ENCODE measurements at regions not wholly inside any gene's neighbourhood (a gene's known extent, or its start where the extent isn't known, plus 50 kb on each side); places are given as distances from the start of the nearest gene placed in this dataset.
"Not testable (repeated sequence)": the region's sequence is repeated elsewhere in the genome, so short reads cannot be mapped to it uniquely, and the experiment has no call there.

DNA sequence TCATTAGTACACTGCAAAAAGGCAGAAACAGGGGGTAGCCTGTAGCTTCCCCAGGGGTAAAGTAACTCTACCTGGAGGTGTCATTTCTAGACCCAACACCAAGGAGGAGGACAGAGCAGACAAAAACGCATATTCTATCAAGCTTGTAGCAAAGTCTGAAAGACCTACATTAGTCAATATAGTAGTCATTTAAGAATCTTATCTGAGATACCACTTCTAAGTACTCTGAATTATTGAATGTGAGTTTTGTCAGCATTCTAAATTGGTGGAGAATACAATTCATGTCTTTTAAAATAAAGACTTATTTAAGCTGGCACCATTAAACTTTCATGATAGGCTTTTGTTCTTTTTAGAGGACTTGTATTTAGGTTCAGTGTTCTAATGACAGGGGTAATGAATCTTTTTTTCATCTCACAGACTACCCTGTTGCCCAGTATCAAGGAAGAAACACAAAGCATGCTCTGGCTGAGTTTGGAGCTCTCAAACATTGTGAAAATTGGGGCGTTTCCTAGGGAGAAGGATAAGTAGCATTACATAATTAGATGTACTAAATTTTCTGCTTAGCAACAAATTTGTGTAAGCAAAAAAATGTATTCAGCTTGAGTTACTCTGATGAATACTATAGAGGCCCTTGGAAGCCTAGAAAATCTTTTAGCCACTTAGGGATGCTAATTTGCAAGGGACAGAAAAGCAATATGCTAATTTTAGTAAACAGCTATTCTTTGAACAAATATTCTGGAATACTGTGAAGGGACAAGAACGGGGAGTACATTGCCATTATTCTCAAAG, 255.4 kb upstream of the HSF2 start:
- no peak for FAIRE-seq

DNA sequence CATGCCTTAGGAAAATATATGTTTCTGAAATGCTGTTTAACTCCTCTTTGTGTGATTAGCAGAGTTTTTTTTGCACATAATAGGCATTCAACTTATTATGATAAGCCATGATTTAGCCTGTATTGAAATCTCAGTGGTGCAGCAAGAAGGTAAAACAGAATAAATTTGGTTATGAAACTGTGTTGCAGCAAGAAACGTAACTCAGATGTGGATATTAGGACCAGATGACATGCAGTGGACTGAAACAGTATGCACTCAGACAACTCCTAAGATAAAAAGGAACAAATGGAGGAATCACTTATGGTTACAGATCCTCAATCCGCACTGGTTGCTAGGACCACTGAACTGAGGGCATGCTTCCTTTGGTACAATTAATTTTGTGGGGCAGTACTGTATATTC, 254.2 kb upstream of the HSF2 start:
- FAIRE-seq: no peak

DNA sequence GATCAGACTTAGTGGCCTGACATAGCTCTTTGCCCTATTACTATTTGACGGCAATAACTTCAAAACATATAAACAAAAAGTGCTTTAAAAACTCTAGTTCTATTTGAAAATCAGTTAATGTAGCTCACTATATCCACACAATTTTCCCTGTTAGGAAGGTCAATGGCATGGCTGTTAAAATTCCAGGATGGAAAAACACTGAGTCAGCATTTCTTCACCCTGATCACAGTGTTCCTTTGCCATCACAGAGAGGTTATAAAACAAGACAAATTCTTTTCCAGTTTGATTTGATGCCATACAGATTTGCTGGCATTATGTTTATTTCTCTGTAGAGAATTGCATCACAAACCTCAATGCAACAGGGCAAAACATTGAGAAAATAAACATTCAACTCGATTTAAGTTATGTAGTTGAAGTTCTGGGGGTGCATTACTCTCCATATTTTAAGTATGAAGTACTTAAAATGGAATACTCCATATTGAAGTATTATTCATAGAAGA, 253.7 kb upstream of the HSF2 start:
- FAIRE-seq: no peak

DNA sequence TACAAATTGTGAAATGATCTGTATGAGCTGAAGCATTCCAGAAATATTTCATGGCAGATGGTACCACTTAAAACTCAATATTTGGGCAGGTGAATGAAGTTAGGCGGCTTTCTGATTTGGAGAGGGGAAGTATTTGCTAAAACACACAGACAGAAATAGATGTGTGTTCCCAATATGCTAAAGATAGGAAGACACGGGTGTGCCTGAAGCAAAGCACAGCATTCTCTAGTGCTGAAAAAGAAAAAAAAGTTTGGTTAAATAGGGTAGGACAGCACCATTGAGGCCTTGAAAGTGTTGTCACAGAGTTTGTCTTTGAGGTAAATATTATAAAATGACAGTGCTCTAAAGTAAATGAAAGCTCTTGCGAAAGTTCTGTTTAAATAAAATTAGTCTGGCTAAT, 252.2 kb upstream of the HSF2 start:
- no peak for FAIRE-seq

DNA sequence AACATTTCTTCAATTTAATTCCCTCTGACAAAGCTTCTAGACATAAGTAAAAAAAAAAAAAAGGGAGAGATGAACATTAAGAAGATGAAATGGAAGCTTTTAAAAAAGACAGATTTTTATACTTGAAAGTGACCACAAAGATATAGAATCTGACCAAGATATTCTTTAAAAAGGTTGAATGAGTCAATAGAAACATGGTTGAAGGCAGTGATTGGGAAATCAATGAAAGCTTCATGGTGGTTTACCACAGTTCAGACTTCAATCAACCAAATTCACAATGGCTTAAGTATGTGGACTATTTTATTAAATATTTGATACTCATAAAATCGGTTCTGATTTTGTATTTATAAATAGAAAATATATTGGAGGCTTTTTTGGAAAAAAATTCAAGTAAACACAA, 248.4 kb upstream of the HSF2 start:
- no peak for FAIRE-seq

DNA sequence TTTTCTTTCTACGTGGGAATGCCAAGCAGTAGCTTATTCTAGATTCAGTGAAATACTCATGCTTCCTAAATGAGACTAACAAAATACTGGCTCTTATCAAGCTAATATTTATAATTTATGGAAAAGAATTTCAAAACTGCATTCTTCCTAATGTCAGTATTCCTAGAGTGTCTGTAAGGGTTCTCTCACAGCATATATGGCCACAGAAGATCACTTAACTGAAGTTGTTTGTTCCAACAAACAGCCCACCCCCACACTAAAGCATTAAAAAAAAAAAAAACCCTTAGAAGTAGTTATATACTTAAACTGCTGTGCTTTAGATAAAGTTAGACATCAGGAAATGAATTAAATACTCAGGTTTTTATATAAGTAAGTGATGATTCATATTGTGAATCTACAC, 247.7 kb upstream of the HSF2 start:
- no peak for FAIRE-seq

DNA sequence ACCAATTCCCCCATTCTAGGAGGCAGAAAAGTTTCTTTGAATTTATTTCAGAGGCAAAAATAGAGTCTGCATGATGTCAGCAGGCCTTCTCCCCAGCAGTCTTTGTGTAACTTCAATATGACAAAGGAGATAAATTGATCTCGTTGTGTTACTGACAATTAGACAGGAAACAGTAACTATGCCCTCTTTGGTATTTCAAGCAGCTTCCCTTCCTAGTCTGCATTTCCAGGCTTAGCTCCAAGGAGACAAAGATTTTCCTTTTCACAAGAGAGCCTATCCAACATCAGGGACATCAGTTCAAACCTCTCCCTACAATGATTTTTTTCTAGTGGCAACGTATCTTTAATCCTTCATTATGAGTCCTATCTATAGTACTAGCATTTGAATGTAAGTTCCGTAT, 245.9 kb upstream of the HSF2 start:
- no peak for FAIRE-seq

DNA sequence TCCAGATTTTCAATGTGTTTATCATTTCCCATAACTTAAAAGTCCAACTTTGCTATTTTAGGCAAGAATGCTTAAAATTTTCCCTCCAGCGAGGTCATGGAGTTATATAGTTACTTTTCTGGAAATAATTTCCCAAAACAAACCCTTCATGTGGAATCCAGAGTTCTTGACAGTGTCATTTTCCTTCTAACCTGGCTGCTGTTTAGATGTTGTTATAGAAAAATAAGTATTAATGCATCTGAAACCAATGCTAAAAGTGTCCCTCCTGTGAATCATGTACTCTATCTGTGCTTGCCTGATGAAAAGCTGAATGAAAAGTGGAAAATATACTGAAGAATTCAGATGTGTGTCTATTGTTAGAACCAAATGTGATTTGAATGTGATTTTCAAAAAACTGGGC, 245.3 kb upstream of the HSF2 start:
- no peak for FAIRE-seq

DNA sequence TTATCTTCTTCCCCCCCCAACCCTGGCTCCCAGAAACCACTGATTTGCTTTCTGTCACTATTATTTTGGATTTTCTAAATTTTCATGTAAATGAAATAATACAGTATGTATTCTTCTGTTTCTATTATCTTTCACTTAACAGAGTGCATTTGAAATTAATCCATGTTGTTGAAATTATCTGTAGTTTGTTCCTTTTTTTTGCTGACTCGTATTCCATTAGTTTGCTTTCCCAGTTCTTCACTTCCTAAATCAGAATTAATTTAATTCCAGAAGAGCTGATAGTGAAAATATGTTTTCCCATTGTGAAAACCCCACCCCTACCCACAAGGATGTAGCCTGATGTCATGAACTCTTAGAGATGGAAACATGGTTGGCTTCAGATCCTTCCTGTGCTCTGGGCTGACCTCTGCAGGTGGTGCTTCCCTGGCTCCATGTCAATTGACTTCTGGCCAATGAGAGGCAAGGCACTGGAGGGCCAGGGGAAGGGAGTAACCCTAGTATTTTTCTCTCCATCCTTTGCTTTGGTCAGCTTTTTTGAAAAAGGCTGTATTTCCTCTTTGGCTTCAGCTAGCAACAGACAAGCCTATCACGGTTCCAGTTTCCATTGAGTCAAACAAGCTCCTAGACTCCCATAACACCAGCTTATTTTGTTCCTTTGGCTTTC, 244.4 kb upstream of the HSF2 start:
- FAIRE-seq: no peak

DNA sequence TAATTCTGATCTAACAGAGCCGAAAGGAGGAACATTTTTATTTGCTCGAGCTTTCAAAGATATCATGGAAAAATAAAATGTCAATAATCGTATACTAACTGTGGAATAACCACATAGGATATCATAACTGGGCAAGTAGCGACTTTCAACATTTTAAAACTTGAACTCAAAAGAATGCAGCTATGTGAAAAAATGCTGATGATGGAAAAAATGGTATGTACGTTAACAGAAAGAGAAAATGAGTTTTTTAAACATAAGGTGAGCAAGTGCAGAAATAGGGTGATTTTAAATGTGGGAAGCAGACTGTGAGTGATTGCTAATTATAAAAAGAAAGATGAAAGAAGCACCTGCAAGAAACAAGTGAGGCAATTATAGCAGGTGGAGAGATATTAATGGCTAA, 238.3 kb upstream of the HSF2 start:
- FAIRE-seq: no peak

DNA sequence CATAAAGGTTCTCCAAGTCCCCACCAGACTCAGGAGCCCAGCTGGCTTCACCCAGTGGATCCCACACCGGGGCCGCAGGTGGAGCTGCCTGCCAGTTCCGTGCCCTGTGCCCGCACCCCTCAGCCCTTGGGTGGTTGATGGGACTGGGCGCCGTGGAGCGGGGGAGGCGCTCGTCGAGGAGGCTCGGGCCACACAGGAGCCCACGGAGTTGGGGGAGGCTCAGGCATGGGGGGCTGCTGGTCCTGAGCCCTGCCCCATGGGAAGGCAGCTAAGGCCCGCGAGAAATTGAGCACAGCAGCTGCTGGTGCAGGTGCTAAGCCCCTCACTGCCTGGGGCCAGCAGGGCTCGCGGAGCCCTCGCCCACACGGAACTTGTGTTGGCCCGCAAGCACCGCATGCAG, 234.4 kb upstream of the HSF2 start:
- no peak for FAIRE-seq

DNA sequence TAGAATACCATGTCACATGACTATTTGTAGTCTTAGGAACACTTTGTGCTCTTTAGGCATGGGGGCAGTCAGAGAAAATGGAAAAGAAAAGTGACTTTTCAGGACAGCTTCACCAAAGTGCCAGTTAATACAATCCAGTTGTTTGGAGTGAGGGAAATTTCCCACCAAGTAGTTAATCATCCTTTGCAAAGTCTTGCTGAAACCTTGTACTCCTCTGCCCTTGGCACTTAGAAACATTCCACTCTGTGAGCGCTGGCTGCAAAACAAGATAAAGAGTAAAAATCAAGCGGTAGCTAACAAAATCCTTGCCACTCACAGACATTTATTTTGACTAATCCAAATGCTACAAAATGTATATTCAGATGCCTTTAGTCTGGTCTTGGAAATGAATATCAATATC, 229.2 kb upstream of the HSF2 start:
- no peak for FAIRE-seq

DNA sequence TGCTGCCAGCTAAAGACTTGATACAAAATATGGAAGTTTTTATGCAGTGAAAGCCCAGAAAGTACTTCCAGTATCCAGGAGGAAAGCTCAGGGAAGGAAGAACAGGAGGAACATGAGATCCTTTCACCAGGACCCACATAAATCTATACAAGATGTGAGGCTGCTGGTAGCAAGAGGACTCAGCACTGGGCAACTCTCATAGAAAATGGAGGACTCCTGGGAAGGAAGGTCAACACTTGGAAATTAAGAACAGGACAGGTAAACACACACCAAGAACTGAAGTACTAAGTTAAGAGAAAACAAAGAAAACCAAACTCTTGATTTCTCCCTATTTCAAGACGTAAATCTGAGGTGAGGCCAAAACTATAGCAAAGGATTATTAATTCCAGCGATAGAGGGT, 220.5 kb upstream of the HSF2 start:
- FAIRE-seq: no peak

DNA sequence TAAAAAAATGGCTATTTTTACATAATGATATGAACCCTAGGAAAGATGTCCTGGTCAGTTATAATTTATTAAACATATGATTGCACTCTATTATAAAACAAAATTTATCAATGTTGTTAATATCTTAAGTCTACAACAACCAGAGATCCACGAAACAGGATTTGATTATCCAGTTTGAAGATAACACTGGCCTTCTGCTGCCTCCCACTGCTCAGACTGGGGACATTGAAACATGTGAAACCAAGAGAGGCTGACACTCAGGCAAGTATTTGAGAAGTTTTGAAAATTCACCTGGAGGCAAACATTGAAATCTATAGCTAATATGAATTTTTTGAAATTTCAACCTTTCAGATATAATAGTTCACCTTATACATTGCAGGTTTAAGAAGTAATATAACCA, 219.3 kb upstream of the HSF2 start:
- no peak for FAIRE-seq

DNA sequence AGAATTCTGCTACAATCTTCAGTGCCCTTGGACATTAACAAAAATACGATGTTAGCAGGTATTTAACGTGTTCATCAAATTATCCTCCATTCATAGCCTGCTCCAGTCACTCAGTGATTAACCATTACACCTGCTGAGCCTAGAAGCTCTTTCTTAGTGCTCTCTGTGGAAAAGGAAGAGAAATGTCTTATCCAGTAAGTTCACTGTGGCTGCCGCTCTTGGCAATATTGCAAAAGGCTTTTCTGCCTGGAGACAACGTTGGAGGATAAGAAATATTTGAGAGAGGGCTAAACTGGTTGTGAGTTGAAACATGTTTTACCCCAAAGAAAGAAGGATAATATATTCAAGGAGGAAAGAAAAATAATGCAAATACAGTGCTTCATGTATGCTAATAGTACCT, 217.4 kb upstream of the HSF2 start:
- FAIRE-seq: no peak

DNA sequence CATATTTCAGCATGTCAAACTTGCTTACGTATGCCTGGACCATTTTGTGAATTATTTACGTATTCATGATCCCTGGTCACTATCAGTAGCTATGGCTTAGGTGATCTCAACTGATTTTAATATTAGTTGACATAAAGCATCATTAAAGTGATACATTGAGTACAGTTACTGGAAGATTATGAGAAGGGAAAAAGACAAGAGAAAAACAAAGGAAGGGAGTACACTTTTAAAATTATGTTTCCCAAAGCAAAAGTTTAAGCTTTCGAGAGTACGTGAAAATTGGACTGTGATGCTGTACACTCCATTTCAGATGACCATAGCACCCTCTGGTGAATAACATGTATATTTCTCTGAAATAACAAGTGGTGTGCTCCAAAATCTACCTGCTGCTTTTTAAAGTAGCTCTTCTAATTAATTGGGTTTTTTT, 215.0 kb upstream of the HSF2 start:
- FAIRE-seq: no peak

DNA sequence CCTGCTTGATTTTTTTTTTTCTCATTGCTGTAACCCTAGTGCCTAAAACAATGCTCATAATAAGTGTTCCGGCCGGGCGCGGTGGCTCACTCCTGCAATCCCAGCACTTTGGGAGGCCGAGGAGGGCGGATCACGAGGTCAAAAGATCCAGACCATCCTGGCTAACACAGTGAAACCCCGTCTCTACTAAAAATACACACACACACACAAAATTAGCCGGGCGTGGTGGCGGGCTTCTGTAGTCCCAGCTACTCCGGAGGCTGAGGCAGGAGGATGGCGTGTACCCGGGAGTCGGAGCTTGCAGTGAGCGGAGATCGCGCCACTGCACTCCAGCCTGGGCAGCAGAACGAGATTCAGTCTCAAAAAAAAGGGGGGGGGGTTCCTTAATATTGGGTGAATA, 214.0 kb upstream of the HSF2 start:
- not testable (repeated sequence) for FAIRE-seq

DNA sequence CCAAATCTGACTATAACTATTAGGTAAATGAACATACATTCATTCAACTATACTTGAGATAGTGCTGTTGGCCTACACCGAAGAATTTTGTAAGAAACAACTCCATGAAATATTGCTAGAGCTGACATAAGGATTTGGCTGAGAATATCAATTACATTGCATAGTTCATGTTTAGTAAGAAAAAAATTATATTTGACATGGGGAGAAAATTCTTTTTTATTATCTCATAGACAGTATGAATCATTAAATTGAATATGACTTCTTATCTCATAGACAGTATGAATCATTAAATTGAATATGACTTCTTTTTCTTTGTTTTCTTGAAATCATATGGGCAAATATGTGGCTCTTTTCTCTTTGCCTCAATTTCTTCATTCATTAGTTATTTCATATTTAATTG, 212.3 kb upstream of the HSF2 start:
- no peak for FAIRE-seq

DNA sequence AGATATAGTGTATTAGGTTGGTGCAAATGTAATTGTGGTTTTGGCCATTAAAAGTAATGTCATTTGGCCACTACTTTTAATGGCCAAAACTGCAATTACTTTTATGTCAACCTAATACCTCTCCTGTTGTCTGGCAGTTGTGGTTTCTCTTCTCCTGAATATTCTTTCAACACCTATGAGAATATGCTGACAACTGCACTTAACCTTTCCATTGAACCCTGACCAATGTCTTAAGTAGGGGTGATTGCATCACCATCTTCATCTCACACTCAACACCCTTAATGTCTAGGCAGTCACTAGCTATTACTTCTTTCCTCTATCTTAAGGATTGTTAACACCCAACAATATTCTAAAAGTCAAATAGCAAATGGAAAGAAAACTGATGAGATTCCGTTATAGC, 200.5 kb upstream of the HSF2 start:
- FAIRE-seq: no peak

DNA sequence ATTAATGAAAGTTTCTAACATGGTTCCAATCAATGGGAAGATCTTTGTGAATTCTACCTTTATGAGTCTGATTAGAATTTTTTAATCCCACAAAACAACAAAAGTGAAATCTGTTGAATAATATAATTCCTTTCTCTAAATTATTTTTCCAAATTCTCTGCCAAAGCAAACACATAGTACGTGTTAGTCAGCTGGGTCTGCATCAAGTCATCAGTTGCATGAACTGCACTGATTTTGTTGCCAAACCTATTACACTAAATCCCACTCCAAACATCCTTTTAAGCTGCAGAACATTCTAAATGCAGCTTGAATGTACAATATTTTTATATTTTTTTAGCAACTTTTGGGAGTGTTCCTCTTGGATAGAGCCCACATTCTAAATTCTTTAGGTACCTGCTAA, 199.0 kb upstream of the HSF2 start:
- FAIRE-seq: no peak

DNA sequence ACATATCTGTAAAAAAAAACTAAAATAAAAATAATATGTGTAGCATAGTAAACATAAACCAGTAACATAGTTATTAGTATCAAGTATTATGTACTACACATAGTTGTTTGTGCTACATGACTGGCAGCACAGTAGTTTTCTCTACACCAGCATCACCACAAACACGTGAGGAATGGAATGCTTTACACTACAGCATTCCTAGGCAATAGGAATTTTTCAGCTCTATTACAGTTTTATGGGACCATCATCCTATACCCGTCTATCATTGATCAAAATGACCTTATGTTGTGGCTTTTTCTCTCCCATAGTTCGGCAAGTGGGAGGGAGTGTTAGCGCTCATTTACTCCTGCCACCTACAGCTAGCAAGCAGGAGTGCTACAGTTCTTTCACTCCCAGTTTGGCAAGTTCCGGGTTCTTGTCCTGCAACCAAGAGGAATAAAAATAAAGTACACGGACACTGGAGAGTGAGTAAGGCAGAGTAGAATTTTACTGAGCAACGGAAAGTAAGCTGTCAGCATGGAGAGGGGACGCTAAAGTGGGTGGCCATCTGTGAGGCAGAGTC, 196.8 kb upstream of the HSF2 start:
- FAIRE-seq: no peak

DNA sequence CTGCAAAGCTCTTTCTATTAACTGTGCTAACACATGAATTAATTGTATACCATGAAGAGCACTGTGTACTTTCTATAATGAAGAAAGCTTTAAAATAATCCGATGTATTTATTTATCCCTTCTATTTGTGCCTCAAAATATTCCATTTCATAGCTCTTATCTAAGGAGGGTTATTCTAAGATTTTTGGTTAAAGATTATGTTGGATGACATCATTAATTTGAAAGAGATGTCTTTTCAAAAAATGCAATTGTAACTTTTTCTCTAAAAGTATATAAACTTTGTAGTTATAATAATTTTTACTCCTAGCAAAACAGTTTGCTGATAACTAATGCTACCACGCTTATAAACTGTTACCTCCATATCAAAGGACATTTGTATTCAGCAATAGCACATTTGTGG, 192.4 kb upstream of the HSF2 start:
- FAIRE-seq: no peak

DNA sequence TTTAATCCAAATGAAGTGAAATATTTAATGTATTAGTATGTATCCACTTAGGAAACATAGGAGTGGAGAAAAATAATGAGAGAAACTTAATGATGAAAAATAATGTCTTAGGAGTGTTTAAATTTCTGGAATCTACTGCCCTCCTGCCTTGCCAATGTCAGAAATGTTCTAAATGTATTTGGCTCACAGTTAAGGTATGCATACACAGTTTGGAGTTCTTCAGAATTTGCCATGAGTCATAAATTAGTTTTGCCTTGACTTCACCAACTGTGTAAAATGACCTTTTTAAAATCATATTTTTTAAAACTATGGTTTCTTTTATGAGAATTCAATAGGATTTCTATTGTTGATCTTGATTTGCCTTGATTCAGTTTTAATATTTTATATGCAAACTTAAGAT, 191.7 kb upstream of the HSF2 start:
- no peak for FAIRE-seq

DNA sequence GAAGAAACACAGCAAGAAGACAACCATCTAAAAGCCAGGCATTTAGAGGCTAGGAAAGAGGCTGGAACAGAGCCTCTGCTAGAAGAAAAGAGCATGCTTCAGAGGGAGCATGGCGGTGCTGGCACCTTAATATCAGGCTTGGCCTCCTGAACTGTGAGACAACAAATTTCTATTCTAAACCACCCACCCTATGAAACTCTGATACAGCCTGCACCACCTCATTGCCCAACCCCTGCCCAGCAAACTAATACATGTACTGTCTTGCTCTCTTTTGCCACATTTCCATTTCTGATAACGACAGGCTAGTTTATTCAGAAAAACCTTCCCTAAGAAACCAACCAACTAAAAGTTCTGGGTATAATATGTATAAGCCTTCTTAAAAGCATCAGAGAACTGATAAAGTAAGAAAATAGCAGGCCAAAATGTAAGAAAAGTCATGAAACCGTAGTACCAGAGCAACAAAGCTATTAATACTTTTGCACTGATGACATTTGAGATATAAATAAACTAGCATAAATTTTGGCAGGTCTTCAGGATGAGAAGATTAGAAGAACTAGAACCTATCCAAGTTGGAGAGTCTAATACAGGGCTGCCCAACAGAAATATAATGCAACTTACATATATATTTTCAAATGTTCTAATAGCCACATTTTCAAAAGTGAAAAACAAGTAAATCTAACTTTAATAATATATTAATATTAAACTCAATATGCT, 184.7 kb upstream of the HSF2 start:
- no peak for FAIRE-seq
